ENCODE measurements at regions not wholly inside any gene's neighbourhood (a gene's known extent, or its start where the extent isn't known, plus 50 kb on each side); places are given as distances from the start of the nearest gene placed in this dataset.
A peak's percentile ranks its signal among the peaks of the same experiment; 100 is the strongest.

DNA sequence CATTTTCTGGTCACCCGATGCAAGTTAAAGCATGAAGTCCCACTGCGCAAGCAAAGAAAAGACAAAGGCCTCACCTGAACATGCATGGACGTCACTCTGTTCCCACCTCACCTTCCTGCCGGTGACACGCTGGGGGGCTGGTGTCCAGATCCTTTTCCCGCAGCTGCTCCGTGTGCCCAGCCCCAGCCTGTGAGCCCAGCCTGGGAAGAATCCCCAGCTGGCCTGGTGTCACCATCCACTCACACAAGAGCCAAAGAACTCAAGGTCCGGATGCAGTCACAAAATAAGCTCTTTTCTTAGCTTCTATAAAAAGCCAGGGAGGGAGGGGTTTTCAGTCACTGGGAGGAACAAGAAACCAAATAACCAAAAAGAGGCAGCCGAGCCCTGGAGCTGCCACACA, 249.9 kb downstream of the COL4A1 start:
- 82 to 84% methylated on average over 9 of the region's 9 CpGs for WGBS, 2 donors
- intact Hi-C loops (cut with DNase I): no loop called here
- Histone ChIP-seq H3K36me3 (no peaks in the 10 kb centered on the region), H3K27me3 (no peaks in the 10 kb centered on the region), H3K9me3 (no peaks in the 10 kb centered on the region), H3K4me1 (peaks cover 0 to 4% of the 10 kb centered on the region in 2 donors), H3K27ac (no peak overlapping the region), H3K4me3 (replicated peaks in 1 of 3) (no peak overlapping the region)
- TF ChIP-seq, protein P1, sequence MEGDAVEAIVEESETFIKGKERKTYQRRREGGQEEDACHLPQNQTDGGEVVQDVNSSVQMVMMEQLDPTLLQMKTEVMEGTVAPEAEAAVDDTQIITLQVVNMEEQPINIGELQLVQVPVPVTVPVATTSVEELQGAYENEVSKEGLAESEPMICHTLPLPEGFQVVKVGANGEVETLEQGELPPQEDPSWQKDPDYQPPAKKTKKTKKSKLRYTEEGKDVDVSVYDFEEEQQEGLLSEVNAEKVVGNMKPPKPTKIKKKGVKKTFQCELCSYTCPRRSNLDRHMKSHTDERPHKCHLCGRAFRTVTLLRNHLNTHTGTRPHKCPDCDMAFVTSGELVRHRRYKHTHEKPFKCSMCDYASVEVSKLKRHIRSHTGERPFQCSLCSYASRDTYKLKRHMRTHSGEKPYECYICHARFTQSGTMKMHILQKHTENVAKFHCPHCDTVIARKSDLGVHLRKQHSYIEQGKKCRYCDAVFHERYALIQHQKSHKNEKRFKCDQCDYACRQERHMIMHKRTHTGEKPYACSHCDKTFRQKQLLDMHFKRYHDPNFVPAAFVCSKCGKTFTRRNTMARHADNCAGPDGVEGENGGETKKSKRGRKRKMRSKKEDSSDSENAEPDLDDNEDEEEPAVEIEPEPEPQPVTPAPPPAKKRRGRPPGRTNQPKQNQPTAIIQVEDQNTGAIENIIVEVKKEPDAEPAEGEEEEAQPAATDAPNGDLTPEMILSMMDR (IDR thresholded peaks at IDR 0.05): no peak
- TF ChIP-seq POLR2A (IDR thresholded peaks at IDR 0.05): no peak
- no peak for DNase-seq

DNA sequence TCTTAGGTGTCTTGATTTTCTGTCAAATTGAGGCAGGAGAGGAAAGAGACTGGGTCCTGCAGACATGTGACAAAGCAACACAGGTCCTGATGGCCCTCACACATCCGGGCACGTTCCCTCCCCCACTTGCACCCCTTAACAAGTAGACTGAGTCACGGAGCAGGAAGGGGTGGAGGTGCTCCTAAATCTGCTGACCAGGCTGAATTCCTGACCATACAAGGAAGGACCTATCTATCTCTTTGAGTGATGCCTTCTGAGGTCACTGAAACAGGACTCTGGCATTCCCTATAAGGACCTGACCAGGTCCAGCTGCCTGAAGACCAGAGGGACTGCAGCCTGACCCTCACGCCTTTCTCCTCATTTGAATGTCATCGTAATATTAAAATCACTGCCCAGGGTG, 250.3 kb downstream of the COL4A1 start:
- no peak overlapping the region for H3K27ac ChIP-seq

DNA sequence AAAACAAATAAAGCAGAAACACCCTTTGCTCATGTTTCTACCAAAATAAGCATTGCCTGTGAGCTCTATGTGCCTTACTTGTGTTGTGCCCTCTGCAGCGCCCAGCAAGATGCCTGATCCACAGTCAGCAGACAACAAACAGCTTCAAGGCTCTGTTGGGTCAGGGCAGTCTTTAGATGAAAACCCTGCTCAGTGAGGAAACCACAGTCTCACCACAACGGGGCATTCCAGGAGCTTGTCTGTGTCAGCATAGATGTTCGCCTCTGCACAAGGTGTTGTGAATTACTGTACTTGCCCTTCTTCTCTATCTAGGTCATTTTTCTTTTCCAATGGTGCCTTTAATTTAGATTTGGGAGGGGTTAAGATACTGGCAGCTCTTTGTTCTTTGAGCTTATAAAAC, 251.9 kb downstream of the COL4A1 start:
- intact Hi-C loops (cut with DNase I): no loop called here
- no peak for TF ChIP-seq POLR2A (IDR thresholded peaks at IDR 0.05)
- TF ChIP-seq, protein P1 (IDR thresholded peaks at IDR 0.05): no peak
- no peaks in the 10 kb centered on the region for H3K9me3 ChIP-seq
- H3K27ac ChIP-seq: no peak overlapping the region
- H3K36me3 ChIP-seq: no peaks in the 10 kb centered on the region
- H3K27me3 ChIP-seq: no peaks in the 10 kb centered on the region
- DNase-seq: no peak
- 78 to 90% methylated on average over 3 of the region's 3 CpGs for WGBS, 2 donors
- no peak overlapping the region for H3K4me3 ChIP-seq (replicated peaks in 1 of 3)
- no peaks in the 10 kb centered on the region for H3K4me1 ChIP-seq

More for the DNA sequence above, 250.3 kb downstream of the COL4A1 start:
- Histone ChIP-seq H3K4me1 (peaks cover 0 to under 1% of the 10 kb centered on the region in 2 donors), H3K27me3 (no peaks in the 10 kb centered on the region), H3K36me3 (no peaks in the 10 kb centered on the region), H3K9me3 (no peaks in the 10 kb centered on the region), H3K4me3 (replicated peaks in 1 of 3) (no peak overlapping the region)
- intact Hi-C loops (cut with DNase I): no loop called here
- WGBS, 2 donors: 89 to 93% methylated on average over 5 of the region's 5 CpGs
- TF ChIP-seq, protein P1 (IDR thresholded peaks at IDR 0.05): no peak
- TF ChIP-seq POLR2A (IDR thresholded peaks at IDR 0.05): no peak
- DNase-seq: no peak

DNA sequence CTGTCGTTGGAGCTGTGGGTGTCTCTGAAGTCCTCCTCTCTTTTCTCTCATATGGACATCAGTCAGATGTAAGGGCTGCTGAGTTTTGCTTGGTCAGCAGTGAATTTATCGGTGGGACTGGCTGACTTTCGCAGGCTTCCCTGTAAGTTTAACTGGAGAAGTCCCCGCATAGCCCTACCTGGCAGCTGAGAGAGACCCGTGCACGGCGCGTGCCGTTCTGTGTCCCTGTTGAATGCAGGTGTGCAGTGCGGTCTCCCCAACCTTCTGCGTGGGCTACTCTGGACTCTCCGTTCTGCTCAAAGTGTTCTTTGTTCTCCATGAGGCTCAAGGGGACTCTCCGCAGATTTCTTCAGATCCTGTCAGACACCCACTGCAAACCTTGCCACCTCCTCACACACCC, 252.9 kb downstream of the COL4A1 start:
- DNase-seq: no peak
- Histone ChIP-seq H3K36me3 (no peaks in the 10 kb centered on the region), H3K27ac (no peak overlapping the region), H3K4me3 (replicated peaks in 1 of 3) (no peak overlapping the region), H3K4me1 (no peaks in the 10 kb centered on the region), H3K27me3 (no peaks in the 10 kb centered on the region), H3K9me3 (no peaks in the 10 kb centered on the region)
- TF ChIP-seq POLR2A (IDR thresholded peaks at IDR 0.05): no peak
- TF ChIP-seq, protein P1 (IDR thresholded peaks at IDR 0.05): no peak
- 92 to 94% methylated on average over 13 of the region's 13 CpGs for WGBS, 2 donors
- intact Hi-C loops (cut with DNase I): no loop called here

DNA sequence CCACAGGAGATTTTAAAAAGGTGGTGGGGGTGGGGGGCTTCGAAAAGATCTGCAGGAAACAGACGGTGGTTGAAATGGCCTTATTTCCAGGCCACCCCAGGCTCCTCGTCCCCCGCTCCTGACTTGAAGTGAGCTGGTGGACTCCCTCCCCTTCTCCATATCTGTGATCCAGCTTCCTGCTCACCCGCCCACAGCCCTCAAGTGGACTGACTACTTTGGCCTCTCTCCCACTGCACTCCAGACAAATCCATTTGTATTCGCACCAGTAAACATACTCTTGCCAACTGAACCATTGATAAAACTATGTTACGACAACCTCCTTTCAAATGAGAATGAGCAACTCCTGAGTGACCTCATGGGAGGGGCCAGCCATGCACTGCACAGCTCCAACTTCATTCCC, 259.5 kb downstream of the COL4A1 start:
- Histone ChIP-seq H3K9me3 (no peaks in the 10 kb centered on the region), H3K27me3 (no peaks in the 10 kb centered on the region), H3K4me1 (peaks cover 28 to 43% of the 10 kb centered on the region in 2 donors), H3K4me3 (replicated peaks in 1 of 3) (no peak overlapping the region), H3K36me3 (no peaks in the 10 kb centered on the region), H3K27ac (peak overlapping the region; percentile 61 to 79 (median 77))
- intact Hi-C loops (cut with DNase I): no loop called here
- 0 to 3% methylated on average over 7 of the region's 7 CpGs for WGBS, 2 donors
- peak; percentile 95 to 96 for DNase-seq
- TF ChIP-seq, protein P1 (IDR thresholded peaks at IDR 0.05): no peak
- TF ChIP-seq POLR2A (IDR thresholded peaks at IDR 0.05): peak in 1 of 2 donors; percentile 56

Measured in thyroid gland (tissue), 4 donors.